Duodenal mucosa (tissue), 2 donors: ENCODE measurements at regions not wholly inside any gene's neighbourhood (a gene's known extent, or its start where the extent isn't known, plus 50 kb on each side); places are given as distances from the start of the nearest gene placed in this dataset.

Experiments
- H3K27ac ChIP-seq: one replicate; pipeline ENCODE4 v1.7.0; 2013; ENCODE audit warnings: low read depth, low read length
- H3K27me3 ChIP-seq, 2 donors: one replicate each; pipeline ENCODE4 v1.7.0; 2013; ENCODE audit warnings: low read length in 2 of 2, control low read depth in 1 of 2; ENCODE audit not compliant: insufficient read depth in 2 of 2, control insufficient read depth in 1 of 2
- H3K36me3 ChIP-seq, 2 donors: one replicate each; pipeline ENCODE4 v1.7.0; 2013; ENCODE audit warnings: low read length in 2 of 2, control low read depth in 1 of 2; ENCODE audit not compliant: insufficient read depth in 2 of 2, control insufficient read depth in 1 of 2
- H3K4me1 ChIP-seq, 2 donors: one replicate each; pipeline ENCODE4 v1.7.0; 2013; ENCODE audit warnings: low read length in 2 of 2, control low read depth in 1 of 2; ENCODE audit not compliant: insufficient read depth in 2 of 2, control insufficient read depth in 1 of 2
- H3K4me3 ChIP-seq, 2 donors: one replicate each; pipeline ENCODE4 v1.7.0; 2013; ENCODE audit warnings: low read length in 2 of 2, low read depth in 1 of 2
- H3K9ac ChIP-seq, 2 donors: one replicate each; pipeline ENCODE4 v1.7.0; 2013; ENCODE audit warnings: low read length in 2 of 2, low read depth in 1 of 2
- H3K9me3 ChIP-seq, 2 donors: one replicate each; pipeline ENCODE4 v1.7.0; 2013; ENCODE audit warnings: low read length in 2 of 2, control low read depth in 1 of 2; ENCODE audit not compliant: control insufficient read depth in 1 of 2

DNA sequence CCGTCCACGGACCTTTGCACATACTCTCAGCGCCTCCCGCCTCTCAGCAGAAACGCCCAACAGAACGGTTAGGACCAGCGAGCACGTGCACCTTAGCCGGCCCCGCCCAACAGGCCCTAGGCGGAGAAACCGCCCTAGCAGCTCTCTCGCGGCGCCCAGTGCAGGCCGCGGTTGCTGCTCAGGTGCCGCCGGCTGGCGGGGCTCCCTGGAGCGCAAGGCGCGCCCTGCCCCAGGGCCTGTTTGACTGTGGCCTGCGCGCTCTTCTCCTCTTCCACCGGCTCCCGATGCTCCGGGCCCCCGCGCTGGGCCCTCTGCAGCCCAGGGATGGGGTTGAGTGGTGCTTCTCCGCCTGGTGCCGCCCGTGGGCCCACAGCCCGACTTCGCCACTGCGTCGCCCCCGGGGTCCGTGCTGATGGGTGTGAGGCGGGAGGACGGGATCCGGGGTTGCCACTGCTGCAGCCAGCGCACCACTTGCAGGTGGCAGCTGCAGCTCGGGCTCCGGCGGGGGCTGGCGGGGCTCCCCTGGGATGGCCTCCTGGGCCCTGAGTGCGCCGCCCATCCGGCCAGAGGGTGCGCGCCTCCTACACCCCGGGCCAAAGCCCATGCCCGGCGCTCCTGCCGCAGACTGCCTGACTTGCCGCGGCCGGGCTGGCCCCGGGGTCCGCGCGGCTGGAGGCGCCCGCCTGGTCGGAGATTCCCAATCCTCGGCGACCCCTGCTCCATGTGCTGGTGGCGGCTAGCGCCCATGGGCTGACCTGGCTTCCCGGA, 1889.4 kb upstream of the CDH9 start:
- Histone ChIP-seq H3K27ac (no peak overlapping the region), H3K9me3 (peaks cover 0 to 1% of the 10 kb centered on the region in 2 donors), H3K27me3 (no peaks in the 10 kb centered on the region), H3K36me3 (no peaks in the 10 kb centered on the region), H3K9ac (no peak overlapping the region), H3K4me1 (no peaks in the 10 kb centered on the region), H3K4me3 (no peak overlapping the region)

DNA sequence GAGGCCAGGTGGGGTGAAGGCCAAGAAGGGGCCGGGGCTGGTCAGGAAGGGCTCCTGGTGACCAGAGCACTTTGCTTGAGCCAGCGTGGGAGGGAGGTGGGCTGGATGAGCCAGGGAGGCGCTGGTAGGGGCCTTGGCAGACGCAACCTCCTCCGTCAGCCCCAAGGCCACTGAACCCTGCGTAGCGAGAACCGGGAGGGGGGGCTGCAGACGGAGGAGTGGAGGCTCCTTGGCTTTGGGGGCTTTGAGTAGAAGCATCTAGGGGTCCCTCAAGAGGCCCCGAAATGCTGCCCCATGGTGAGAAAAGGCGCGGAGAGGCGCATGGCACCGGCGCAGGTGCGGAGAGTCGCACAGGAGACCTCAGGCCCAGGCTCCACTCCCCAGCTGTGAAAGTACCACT, 1888.0 kb upstream of the CDH9 start:
- Histone ChIP-seq H3K27ac (no peak overlapping the region), H3K4me3 (no peak overlapping the region), H3K4me1 (no peaks in the 10 kb centered on the region), H3K9ac (no peak overlapping the region), H3K9me3 (peaks cover 0 to 1% of the 10 kb centered on the region in 2 donors), H3K27me3 (no peaks in the 10 kb centered on the region), H3K36me3 (no peaks in the 10 kb centered on the region)

DNA sequence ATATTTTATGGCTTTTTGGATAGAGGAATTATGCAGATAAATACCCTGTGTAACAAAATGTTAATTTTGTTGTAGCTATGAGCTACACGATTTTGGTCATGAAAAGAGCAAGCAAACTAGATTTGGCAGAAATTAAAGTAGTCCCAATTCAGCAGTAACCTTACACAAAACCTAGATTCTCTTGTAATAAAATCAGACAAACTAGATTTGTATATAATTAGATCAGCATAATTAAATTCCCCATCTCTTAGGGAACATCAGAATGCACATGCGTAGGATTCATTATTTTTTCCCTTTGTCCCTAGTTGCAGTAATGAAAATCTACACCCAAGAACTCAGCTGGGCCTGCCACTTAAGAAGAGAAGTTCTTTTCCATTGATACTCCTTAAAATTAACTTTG, 1879.2 kb upstream of the CDH9 start:
- no peaks in the 10 kb centered on the region for H3K36me3 ChIP-seq
- H3K9me3 ChIP-seq, result peaks cover 0 to 3% of the 10 kb centered on the region in 2 donors
- H3K27me3 ChIP-seq, result no peaks in the 10 kb centered on the region
- no peak overlapping the region for H3K9ac ChIP-seq
- H3K4me1 ChIP-seq, result no peaks in the 10 kb centered on the region
- no peak overlapping the region for H3K4me3 ChIP-seq
- no peak overlapping the region for H3K27ac ChIP-seq

DNA sequence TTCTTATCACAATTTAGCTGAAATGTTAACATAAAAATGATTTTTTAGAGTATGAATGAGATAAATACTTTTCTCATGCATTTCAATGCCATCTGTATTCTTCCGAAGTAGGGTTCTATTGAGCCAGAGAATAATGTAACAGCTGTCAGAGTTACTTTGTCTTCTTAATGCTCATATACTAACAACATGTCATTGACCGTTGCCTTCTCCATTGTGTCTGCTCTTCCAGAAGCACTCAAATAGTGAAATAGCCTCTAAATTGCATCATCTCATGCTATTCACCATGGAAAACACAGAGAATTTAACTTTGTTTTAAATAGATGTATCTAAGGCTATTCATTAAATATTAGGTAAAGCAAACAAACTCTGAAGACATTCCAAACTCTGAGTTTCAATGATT, 1875.9 kb upstream of the CDH9 start:
- Histone ChIP-seq H3K9ac (no peak overlapping the region), H3K27me3 (no peaks in the 10 kb centered on the region), H3K4me1 (no peaks in the 10 kb centered on the region), H3K36me3 (no peaks in the 10 kb centered on the region), H3K4me3 (no peak overlapping the region), H3K27ac (no peak overlapping the region), H3K9me3 (peaks cover 8 to 10% of the 10 kb centered on the region in 2 donors)

DNA sequence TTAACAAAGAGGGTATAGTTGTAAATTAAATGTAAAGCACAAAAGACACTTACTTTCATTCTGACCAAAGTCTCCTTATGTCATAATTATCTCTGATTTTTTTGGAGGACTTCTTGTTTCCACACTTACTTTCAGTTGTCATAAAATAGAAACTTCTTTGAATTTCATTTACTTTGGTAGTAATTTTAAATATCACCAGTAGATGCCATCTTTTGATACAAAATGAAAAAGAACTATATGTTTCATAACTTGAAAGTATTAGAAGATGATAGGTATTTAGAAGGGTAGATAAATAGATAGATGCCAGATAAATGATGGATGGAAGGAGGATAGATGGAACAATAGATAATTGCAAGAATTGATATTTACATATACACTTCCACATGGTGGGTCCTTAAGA, 1865.3 kb upstream of the CDH9 start:
- Histone ChIP-seq H3K4me3 (no peak overlapping the region), H3K9ac (no peak overlapping the region), H3K27me3 (no peaks in the 10 kb centered on the region), H3K27ac (no peak overlapping the region), H3K36me3 (no peaks in the 10 kb centered on the region), H3K4me1 (no peaks in the 10 kb centered on the region), H3K9me3 (peaks cover 3 to 12% of the 10 kb centered on the region in 2 donors)

DNA sequence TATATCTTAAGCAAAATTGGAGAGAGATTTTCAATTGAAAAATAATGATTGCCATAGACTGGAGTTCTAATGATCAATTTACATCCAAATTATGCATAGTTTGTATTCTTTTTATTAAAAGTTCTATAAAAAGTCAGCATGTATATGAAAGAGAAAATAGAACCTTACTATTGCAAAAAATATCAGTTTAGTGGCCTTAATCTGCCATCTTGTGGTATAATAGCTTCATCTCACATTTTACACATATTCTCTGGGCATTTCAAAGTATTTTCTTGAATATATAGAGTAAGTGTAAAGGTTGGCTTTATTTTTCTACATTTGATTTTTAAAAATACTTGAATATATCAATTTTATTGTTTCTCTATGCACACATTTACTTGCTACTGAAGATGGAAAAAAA, 1858.6 kb upstream of the CDH9 start:
- Histone ChIP-seq H3K27ac (no peak overlapping the region), H3K36me3 (no peaks in the 10 kb centered on the region), H3K4me3 (no peak overlapping the region), H3K9me3 (peaks cover 7% of the 10 kb centered on the region in 2 donors), H3K4me1 (no peaks in the 10 kb centered on the region), H3K27me3 (no peaks in the 10 kb centered on the region), H3K9ac (no peak overlapping the region)

DNA sequence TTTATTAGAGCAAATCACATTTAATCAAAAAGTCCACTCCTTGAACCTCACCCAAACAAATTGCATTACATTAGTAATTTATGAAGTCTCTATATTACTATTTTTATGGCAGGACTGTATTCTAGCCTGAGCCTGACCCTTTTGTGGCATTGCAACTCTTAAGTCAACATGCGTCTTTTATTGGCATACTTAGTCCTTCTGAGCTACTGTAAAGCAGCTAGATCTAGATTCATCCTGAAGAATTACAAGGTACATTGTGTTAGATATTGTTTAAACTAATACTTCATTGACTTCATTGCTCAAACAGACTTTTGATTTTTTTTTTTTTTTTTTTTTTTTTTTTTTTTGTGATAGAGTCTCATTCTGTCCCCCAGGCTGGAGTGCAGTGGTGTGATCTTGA, 1842.5 kb upstream of the CDH9 start:
- Histone ChIP-seq H3K27me3 (no peaks in the 10 kb centered on the region), H3K36me3 (no peaks in the 10 kb centered on the region), H3K4me3 (no peak overlapping the region), H3K4me1 (no peaks in the 10 kb centered on the region), H3K9ac (no peak overlapping the region), H3K9me3 (peaks cover 14 to 15% of the 10 kb centered on the region in 2 donors), H3K27ac (no peak overlapping the region)

DNA sequence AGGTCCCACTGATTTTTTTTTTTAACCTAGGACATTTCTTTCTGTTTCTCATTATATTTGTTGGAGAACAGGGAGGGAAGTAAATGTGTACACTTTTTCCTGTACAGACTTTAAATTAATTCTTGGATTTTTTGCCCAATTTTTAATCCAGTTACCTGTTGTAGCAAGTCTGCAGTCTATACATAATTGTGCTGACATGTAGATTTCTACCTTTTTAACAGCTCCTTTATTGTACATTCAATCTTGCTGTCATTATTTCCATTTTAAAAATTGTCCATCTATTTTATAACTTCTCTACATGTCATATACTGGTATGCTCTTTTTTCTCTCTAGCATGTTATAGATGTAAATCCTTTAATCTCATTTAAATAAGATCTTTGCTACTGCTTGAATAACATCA, 1838.7 kb upstream of the CDH9 start:
- Histone ChIP-seq H3K4me3 (no peak overlapping the region), H3K36me3 (no peaks in the 10 kb centered on the region), H3K9me3 (peaks cover 0 to 4% of the 10 kb centered on the region in 2 donors), H3K4me1 (no peaks in the 10 kb centered on the region), H3K9ac (no peak overlapping the region), H3K27me3 (no peaks in the 10 kb centered on the region), H3K27ac (no peak overlapping the region)

DNA sequence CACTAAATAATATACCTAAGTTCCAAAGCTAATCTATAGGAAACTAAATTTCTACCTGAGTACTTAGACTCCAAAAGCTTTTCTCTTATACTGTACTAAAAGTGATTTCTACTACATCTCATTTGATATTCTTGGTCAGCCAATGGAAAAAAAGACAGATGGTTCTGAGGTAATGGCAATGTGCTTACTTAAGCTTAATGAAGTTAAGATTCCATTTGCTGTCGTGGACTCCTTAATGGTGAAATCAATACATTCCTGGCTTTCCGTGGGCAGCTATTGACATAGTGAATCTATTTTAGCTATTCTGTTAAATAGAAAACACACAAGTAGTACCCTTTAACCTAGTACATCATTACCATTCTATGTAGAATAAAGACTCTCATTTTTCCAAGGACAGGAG, 1825.6 kb upstream of the CDH9 start:
- no peak overlapping the region for H3K4me3 ChIP-seq
- H3K36me3 ChIP-seq, result no peaks in the 10 kb centered on the region
- no peak overlapping the region for H3K27ac ChIP-seq
- H3K9me3 ChIP-seq, result peaks cover 3 to 4% of the 10 kb centered on the region in 2 donors
- H3K27me3 ChIP-seq, result no peaks in the 10 kb centered on the region
- H3K9ac ChIP-seq, result no peak overlapping the region
- no peaks in the 10 kb centered on the region for H3K4me1 ChIP-seq

DNA sequence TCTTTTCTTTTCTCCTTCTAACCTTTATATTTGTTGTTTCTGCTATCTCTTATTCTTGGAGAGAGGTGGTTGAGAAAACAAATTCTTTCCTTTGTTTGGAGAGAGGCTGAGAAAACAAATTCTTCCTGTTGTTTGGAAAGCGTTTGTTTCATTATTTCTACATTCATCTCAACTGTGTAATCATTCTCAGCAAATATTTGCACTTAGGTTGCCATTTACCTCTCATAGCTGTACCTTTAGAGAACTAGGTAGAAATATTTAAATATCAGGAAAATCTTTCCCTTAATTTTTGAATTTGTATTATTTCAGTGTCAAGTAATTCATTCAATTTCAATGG, 1824.4 kb upstream of the CDH9 start:
- Histone ChIP-seq H3K27ac (no peak overlapping the region), H3K36me3 (no peaks in the 10 kb centered on the region), H3K27me3 (no peaks in the 10 kb centered on the region), H3K4me3 (no peak overlapping the region), H3K9ac (no peak overlapping the region), H3K9me3 (peaks cover 4 to 6% of the 10 kb centered on the region in 2 donors), H3K4me1 (no peaks in the 10 kb centered on the region)
